ENCODE measurements at regions not wholly inside any gene's neighbourhood (a gene's known extent, or its start where the extent isn't known, plus 50 kb on each side); places are given as distances from the start of the nearest gene placed in this dataset.

GRCh38 chr6:120711255-120711654, 623.0 kb downstream of the TBC1D32 start:
- Histone ChIP-seq H3K27ac (ENCODE audit: low read depth) (no peak overlapping the region), H3K4me1 (ENCODE audit: insufficient read depth) (no peaks in the 10 kb centered on the region), H3K36me3 (ENCODE audit: insufficient read depth) (no peaks in the 10 kb centered on the region), H3K79me2 (replicated peaks; ENCODE audit: insufficient read depth) (no peaks in the 10 kb centered on the region), H3K4me3 (no peak overlapping the region), H3K9me2 (ENCODE audit: insufficient read depth) (peaks cover 5% of the 10 kb centered on the region; the same call in 1 of the 2 replicates), H4K20me1 (replicated peaks; ENCODE audit: insufficient read depth) (no peaks in the 10 kb centered on the region), H3F3A (replicated peaks; ENCODE audit: low read depth) (no peaks in the 10 kb centered on the region), H3K4me2 (no peak overlapping the region), H3K27me3 (ENCODE audit: insufficient read depth) (no peaks in the 10 kb centered on the region), H2AFZ (no peak overlapping the region)
- Mint-ChIP-seq H3K4me3 (no peak overlapping the region), H3K27ac (no peak overlapping the region), H3K9me3 (peaks cover 8% of the 10 kb centered on the region; the same call in 2 of the 3 replicates), H3K36me3 (ENCODE audit: low read depth) (no peaks in the 10 kb centered on the region), H3K4me1 (no peaks in the 10 kb centered on the region), H3K27me3 (ENCODE audit: insufficient read depth, low read depth, poor library complexity) (no peaks in the 10 kb centered on the region)
- TF ChIP-seq CTCF (conservative IDR thresholded peaks at IDR 0.05; ENCODE audit: low read depth in 2 of 2): no peak
- TF ChIP-seq ETS1 (IDR thresholded peaks at IDR 0.05): no peak
- TF ChIP-seq JUNB (IDR thresholded peaks at IDR 0.05; ENCODE audit: unreplicated experiment): no peak
- no peak for TF ChIP-seq CREB1 (CRISPR knock-in tag; IDR thresholded peaks at IDR 0.05; ENCODE audit: low read depth)
- TF ChIP-seq, protein P1, sequence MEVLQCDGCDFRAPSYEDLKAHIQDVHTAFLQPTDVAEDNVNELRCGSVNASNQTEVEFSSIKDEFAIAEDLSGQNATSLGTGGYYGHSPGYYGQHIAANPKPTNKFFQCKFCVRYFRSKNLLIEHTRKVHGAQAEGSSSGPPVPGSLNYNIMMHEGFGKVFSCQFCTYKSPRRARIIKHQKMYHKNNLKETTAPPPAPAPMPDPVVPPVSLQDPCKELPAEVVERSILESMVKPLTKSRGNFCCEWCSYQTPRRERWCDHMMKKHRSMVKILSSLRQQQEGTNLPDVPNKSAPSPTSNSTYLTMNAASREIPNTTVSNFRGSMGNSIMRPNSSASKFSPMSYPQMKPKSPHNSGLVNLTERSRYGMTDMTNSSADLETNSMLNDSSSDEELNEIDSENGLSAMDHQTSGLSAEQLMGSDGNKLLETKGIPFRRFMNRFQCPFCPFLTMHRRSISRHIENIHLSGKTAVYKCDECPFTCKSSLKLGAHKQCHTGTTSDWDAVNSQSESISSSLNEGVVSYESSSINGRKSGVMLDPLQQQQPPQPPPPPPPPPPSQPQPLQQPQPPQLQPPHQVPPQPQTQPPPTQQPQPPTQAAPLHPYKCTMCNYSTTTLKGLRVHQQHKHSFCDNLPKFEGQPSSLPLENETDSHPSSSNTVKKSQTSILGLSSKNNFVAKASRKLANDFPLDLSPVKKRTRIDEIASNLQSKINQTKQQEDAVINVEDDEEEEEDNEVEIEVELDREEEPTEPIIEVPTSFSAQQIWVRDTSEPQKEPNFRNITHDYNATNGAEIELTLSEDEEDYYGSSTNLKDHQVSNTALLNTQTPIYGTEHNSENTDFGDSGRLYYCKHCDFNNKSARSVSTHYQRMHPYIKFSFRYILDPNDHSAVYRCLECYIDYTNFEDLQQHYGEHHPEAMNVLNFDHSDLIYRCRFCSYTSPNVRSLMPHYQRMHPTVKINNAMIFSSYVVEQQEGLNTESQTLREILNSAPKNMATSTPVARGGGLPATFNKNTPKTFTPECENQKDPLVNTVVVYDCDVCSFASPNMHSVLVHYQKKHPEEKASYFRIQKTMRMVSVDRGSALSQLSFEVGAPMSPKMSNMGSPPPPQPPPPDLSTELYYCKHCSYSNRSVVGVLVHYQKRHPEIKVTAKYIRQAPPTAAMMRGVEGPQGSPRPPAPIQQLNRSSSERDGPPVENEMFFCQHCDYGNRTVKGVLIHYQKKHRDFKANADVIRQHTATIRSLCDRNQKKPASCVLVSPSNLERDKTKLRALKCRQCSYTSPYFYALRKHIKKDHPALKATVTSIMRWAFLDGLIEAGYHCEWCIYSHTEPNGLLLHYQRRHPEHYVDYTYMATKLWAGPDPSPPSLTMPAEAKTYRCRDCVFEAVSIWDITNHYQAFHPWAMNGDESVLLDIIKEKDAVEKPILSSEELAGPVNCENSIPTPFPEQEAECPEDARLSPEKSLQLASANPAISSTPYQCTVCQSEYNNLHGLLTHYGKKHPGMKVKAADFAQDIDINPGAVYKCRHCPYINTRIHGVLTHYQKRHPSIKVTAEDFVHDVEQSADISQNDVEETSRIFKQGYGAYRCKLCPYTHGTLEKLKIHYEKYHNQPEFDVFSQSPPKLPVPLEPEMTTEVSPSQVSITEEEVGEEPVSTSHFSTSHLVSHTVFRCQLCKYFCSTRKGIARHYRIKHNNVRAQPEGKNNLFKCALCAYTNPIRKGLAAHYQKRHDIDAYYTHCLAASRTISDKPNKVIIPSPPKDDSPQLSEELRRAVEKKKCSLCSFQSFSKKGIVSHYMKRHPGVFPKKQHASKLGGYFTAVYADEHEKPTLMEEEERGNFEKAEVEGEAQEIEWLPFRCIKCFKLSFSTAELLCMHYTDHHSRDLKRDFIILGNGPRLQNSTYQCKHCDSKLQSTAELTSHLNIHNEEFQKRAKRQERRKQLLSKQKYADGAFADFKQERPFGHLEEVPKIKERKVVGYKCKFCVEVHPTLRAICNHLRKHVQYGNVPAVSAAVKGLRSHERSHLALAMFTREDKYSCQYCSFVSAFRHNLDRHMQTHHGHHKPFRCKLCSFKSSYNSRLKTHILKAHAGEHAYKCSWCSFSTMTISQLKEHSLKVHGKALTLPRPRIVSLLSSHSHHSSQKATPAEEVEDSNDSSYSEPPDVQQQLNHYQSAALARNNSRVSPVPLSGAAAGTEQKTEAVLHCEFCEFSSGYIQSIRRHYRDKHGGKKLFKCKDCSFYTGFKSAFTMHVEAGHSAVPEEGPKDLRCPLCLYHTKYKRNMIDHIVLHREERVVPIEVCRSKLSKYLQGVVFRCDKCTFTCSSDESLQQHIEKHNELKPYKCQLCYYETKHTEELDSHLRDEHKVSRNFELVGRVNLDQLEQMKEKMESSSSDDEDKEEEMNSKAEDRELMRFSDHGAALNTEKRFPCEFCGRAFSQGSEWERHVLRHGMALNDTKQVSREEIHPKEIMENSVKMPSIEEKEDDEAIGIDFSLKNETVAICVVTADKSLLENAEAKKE (CRISPR knock-in tag; IDR thresholded peaks at IDR 0.05): no peak
- no peak for TF ChIP-seq NANOG (IDR thresholded peaks at IDR 0.05; ENCODE audit: borderline replicate concordance)
- no peak for TF ChIP-seq STAT1 (IDR thresholded peaks at IDR 0.05; ENCODE audit: unreplicated experiment)
- no peak for TF ChIP-seq ZNF114 (CRISPR knock-in tag; IDR thresholded peaks at IDR 0.05)
- TF ChIP-seq EZH2phosphoT487 (IDR thresholded peaks at IDR 0.05; ENCODE audit: unreplicated experiment): no peak
- no peak for TF ChIP-seq REST (IDR thresholded peaks at IDR 0.05; ENCODE audit: unreplicated experiment)
- TF ChIP-seq POLR2AphosphoS5 (IDR thresholded peaks at IDR 0.05; ENCODE audit: low read depth): no peak
- no peak for TF ChIP-seq ZNF331 (CRISPR knock-in tag; IDR thresholded peaks at IDR 0.05; ENCODE audit: low read depth)
- no peak for TF ChIP-seq EZH2 (IDR thresholded peaks at IDR 0.05; ENCODE audit: low read depth, unreplicated experiment)
- DNase-seq (ENCODE audit: low spot score) (no peak), ATAC-seq (no peak)
